ENCODE measurements at regions not wholly inside any gene's neighbourhood (a gene's known extent, or its start where the extent isn't known, plus 50 kb on each side); places are given as distances from the start of the nearest gene placed in this dataset.

GRCh38 chr3:152742368-152743347 lies 92.3 kb upstream of the P2RY1 start:
- no peak for FAIRE-seq
- POLR2A ChIA-PET: no interaction called here
- CTCF ChIA-PET: interaction anchor here (0.8 kb wide), 1 partner anchor 8 kb away, joined by 3 read pairs; no protein-coding TSS in a partner anchor

GRCh38 chr3:152745646-152746045 lies 89.3 kb upstream of the P2RY1 start:
- POLR2A ChIA-PET: no interaction called here
- Histone ChIP-seq H3K4me1 (no peaks in the 10 kb centered on the region), H3K4me2 (no peak overlapping the region), H3K27ac (no peak overlapping the region), H3K9me3 (no peaks in the 10 kb centered on the region), H3K4me3 (no peak overlapping the region)
- WGBS (ENCODE audit: missing lambda C conversion rate): 22% methylated on average over 1 of the region's 1 CpG
- ATAC-seq (no peak), FAIRE-seq (no peak), DNase-seq (ENCODE audit: low read depth in 1 of 2, low spot score in 1 of 2) (no peak)
- TF ChIP-seq MYC (IDR thresholded peaks at IDR 0.05; ENCODE audit: borderline replicate concordance, low read length): no peak
- TF ChIP-seq REST (IDR thresholded peaks at IDR 0.05): no peak
- no peak for TF ChIP-seq POLR2A (IDR thresholded peaks at IDR 0.05; ENCODE audit: low read length)
- TF ChIP-seq EHF (CRISPR knock-in tag; IDR thresholded peaks at IDR 0.05): no peak
- no peak for TF ChIP-seq RARB (CRISPR knock-in tag; IDR thresholded peaks at IDR 0.05)
- TF ChIP-seq HOXA7 (CRISPR knock-in tag; IDR thresholded peaks at IDR 0.05): no peak
- no peak for TF ChIP-seq ELK1 (IDR thresholded peaks at IDR 0.05; ENCODE audit: low read depth, low read length)
- TF ChIP-seq GATA3 (IDR thresholded peaks at IDR 0.05; ENCODE audit: borderline replicate concordance): no peak
- TF ChIP-seq E2F6 (IDR thresholded peaks at IDR 0.05; ENCODE audit: borderline replicate concordance, low read depth): no peak
- no peak for TF ChIP-seq NPAS2 (CRISPR knock-in tag; IDR thresholded peaks at IDR 0.05; ENCODE audit: borderline replicate concordance)
- TF ChIP-seq HES2 (IDR thresholded peaks at IDR 0.05): no peak
- no peak for TF ChIP-seq FOSB (CRISPR knock-in tag; IDR thresholded peaks at IDR 0.05)
- no peak for TF ChIP-seq HOXB13 (CRISPR knock-in tag; IDR thresholded peaks at IDR 0.05; ENCODE audit: low read depth)
- no peak for TF ChIP-seq ZNF302 (CRISPR knock-in tag; IDR thresholded peaks at IDR 0.05)
- no peak for TF ChIP-seq NR3C1 (IDR thresholded peaks at IDR 0.05)
- TF ChIP-seq BHLHE40 (IDR thresholded peaks at IDR 0.05; ENCODE audit: low read depth, low read length): no peak
- no peak for TF ChIP-seq RAD21 (conservative IDR thresholded peaks at IDR 0.05 in 1 of 2, IDR thresholded peaks at IDR 0.05 in 1 of 2)
- no peak for TF ChIP-seq HMGXB4 (CRISPR knock-in tag; IDR thresholded peaks at IDR 0.05; ENCODE audit: borderline replicate concordance)
- no peak for TF ChIP-seq ZFP36 (IDR thresholded peaks at IDR 0.05; ENCODE audit: borderline replicate concordance, partially characterized antibody)
- CTCF ChIA-PET: interaction anchor here (0.6 kb wide), 1 partner anchor 66 kb away, joined by 3 read pairs; no protein-coding TSS in a partner anchor

More at GRCh38 chr3:152742368-152743347, 92.3 kb upstream of the P2RY1 start:
- TF ChIP-seq POLR2A (IDR thresholded peaks at IDR 0.05; ENCODE audit: low read length) (no peak), ZNF302 (CRISPR knock-in tag; IDR thresholded peaks at IDR 0.05) (no peak), MYC (IDR thresholded peaks at IDR 0.05; ENCODE audit: borderline replicate concordance, low read length) (no peak), HMGXB4 (CRISPR knock-in tag; IDR thresholded peaks at IDR 0.05; ENCODE audit: borderline replicate concordance) (no peak)
- 4% methylated on average over 2 of the region's 2 CpGs for WGBS (ENCODE audit: missing lambda C conversion rate)
- ATAC-seq: no peak
- H3K4me2 ChIP-seq: no peak overlapping the region
- no peak overlapping the region for H3K4me3 ChIP-seq
- H3K9me3 ChIP-seq: no peaks in the 10 kb centered on the region
- H3K4me1 ChIP-seq: no peaks in the 10 kb centered on the region
- no peak overlapping the region for H3K27ac ChIP-seq
- DNase-seq (ENCODE audit: low read depth in 1 of 2, low spot score in 1 of 2): no peak

Measured in A549 (cell line).